PC-9 (cell line): ENCODE measurements at regions not wholly inside any gene's neighbourhood (a gene's known extent, or its start where the extent isn't known, plus 50 kb on each side); places are given as distances from the start of the nearest gene placed in this dataset.

ENCODE experiments used
- BruUV-seq: library from RNA; stranded (reverse); fragments of 400-500 nt; replicated peaks from 2 replicates; lab custom pipeline; 2021; lab: Mats Ljungman, UMichigan
- CTCF ChIA-PET: fragments of 300-600 bp; sonication (Branson Sonifier 250); formaldehyde crosslinking; loops from one replicate; lab custom pipeline; 2022; ENCODE audit warnings: antibody characterized with exemption; lab: Charles Lee
- POLR2A ChIA-PET: fragments of 300-600 bp; sonication (Branson Sonifier 250); formaldehyde crosslinking; loops from one replicate; lab custom pipeline; 2022; ENCODE audit warnings: antibody characterized with exemption; ENCODE audit not compliant: unreplicated experiment; lab: Charles Lee
- DNase-seq, 2 experiments: peaks; one replicate each; pipeline versions ENCODE4 v3.0.0 to v3.0.0-alpha.2; 2015 to 2022; ENCODE audit warnings: mixed read lengths in 1 of 2
- H2AFZ ChIP-seq: fragments of 200-600 bp; sonication (generic); 2 replicates; pipeline ENCODE4 v1.8.1; 2017; ENCODE audit warnings: antibody characterized with exemption
- H3F3A ChIP-seq: fragments of 200-600 bp; sonication (generic); 2 replicates; pipeline ENCODE4 v1.8.1; 2017; ENCODE audit warnings: antibody characterized with exemption, mild to moderate bottlenecking, low read depth; ENCODE audit not compliant: insufficient read depth
- H3K27ac ChIP-seq: fragments of 200-600 bp; sonication (generic); 2 replicates; pipeline ENCODE4 v1.6.1; 2016; ENCODE audit warnings: mixed run types
- H3K27me3 ChIP-seq: fragments of 200-600 bp; sonication (generic); 2 replicates; pipeline ENCODE4 v1.6.1; 2016; ENCODE audit warnings: low read depth, mixed run types; ENCODE audit not compliant: insufficient read depth
- H3K36me3 ChIP-seq: fragments of 200-600 bp; sonication (generic); 2 replicates; pipeline ENCODE4 v1.6.1; 2016; ENCODE audit warnings: low read depth, mixed run types
- H3K4me1 ChIP-seq: fragments of 200-600 bp; sonication (generic); replicated peaks from 2 replicates; pipeline ENCODE4 v1.6.1; 2016; ENCODE audit warnings: mixed run types; ENCODE audit not compliant: insufficient read depth
- H3K4me2 ChIP-seq: fragments of 200-600 bp; sonication (generic); 2 replicates; pipeline ENCODE4 v1.6.1; 2017; ENCODE audit warnings: mixed run types
- H3K4me3 ChIP-seq: fragments of 200-600 bp; sonication (generic); 2 replicates; pipeline ENCODE4 v1.6.1; 2016; ENCODE audit warnings: mixed run types
- H3K79me2 ChIP-seq: fragments of 200-600 bp; sonication (generic); 2 replicates; pipeline ENCODE4 v1.6.1; 2017; ENCODE audit warnings: low read depth, mixed run types
- H3K9me2 ChIP-seq: fragments of 200-600 bp; sonication (generic); 2 replicates; pipeline ENCODE4 v1.8.1; 2017; ENCODE audit warnings: mild to moderate bottlenecking; ENCODE audit not compliant: insufficient read depth
- H3K9me3 ChIP-seq: fragments of 200-600 bp; sonication (generic); 2 replicates; pipeline ENCODE4 v1.8.1; 2016; ENCODE audit warnings: low read depth; ENCODE audit not compliant: insufficient read depth
- H4K20me1 ChIP-seq: fragments of 200-600 bp; sonication (generic); 2 replicates; pipeline ENCODE4 v1.8.1; 2017; ENCODE audit not compliant: insufficient read depth
- EZH2 ChIP-seq: fragments of 200-600 bp; sonication (generic); IDR thresholded peaks from 2 replicates; pipeline ENCODE4 v1.8.0; 2017; ENCODE audit warnings: antibody characterized with exemption, low read depth
- intact Hi-C: fragments of 100-400 bp; cut with micrococcal nuclease; formaldehyde crosslinking; loops from one replicate; pipeline ENCODE4 v1.10.0; 2022; ENCODE audit not compliant: unreplicated experiment
- TF ChIP-seq, protein P1 (sequence below): fragments of 200-600 bp; sonication (generic); conservative IDR thresholded peaks from 2 replicates; pipeline ENCODE4 v1.6.1; 2017; ENCODE audit warnings: mixed run types, antibody characterized with exemption, mild to moderate bottlenecking, moderate library complexity

DNA sequence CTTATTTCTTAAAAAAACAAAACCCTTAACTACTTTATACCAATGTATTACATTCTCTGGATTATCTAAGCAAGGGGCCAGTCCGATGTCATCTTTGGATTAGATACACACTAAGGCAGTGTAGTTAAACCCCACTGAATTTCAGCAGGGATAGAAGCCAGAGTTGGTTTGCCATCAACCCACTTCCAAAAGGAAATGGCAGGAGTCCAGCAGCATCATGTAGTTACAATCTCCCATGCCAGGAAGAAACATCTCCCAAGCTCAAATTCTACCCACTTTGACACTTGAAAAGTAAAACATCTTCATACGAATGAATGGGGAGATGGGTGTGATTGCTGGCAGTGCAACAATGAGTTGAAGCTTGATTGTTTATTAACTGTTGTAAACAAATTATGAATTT, 203.5 kb upstream of the PLXNC1 start:
- Histone ChIP-seq H3F3A (no peaks in the 10 kb centered on the region), H3K4me3 (no peak overlapping the region), H3K9me2 (no peaks in the 10 kb centered on the region), H3K9me3 (no peaks in the 10 kb centered on the region), H2AFZ (no peak overlapping the region), H3K79me2 (no peaks in the 10 kb centered on the region), H3K4me2 (no peak overlapping the region), H3K27me3 (no peaks in the 10 kb centered on the region), H3K36me3 (no peaks in the 10 kb centered on the region), H4K20me1 (no peaks in the 10 kb centered on the region), H3K27ac (no peak overlapping the region), H3K4me1 (no peaks in the 10 kb centered on the region)
- intact Hi-C loops = no loop called here
- DNase-seq = no peak
- CTCF ChIA-PET = no interaction called here
- POLR2A ChIA-PET = no interaction called here
- BruUV-seq = no TSS peak
- TF ChIP-seq EZH2 = no peak
- TF ChIP-seq, protein P1, sequence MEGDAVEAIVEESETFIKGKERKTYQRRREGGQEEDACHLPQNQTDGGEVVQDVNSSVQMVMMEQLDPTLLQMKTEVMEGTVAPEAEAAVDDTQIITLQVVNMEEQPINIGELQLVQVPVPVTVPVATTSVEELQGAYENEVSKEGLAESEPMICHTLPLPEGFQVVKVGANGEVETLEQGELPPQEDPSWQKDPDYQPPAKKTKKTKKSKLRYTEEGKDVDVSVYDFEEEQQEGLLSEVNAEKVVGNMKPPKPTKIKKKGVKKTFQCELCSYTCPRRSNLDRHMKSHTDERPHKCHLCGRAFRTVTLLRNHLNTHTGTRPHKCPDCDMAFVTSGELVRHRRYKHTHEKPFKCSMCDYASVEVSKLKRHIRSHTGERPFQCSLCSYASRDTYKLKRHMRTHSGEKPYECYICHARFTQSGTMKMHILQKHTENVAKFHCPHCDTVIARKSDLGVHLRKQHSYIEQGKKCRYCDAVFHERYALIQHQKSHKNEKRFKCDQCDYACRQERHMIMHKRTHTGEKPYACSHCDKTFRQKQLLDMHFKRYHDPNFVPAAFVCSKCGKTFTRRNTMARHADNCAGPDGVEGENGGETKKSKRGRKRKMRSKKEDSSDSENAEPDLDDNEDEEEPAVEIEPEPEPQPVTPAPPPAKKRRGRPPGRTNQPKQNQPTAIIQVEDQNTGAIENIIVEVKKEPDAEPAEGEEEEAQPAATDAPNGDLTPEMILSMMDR = no peak

GRCh38 chr12:93946542-93947150, 201.7 kb upstream of the PLXNC1 start:
- Histone ChIP-seq H2AFZ (no peak overlapping the region), H3K9me3 (no peaks in the 10 kb centered on the region), H3F3A (no peaks in the 10 kb centered on the region), H3K27ac (no peak overlapping the region), H3K79me2 (no peaks in the 10 kb centered on the region), H3K4me2 (no peak overlapping the region), H3K27me3 (no peaks in the 10 kb centered on the region), H3K4me3 (no peak overlapping the region), H3K36me3 (no peaks in the 10 kb centered on the region), H4K20me1 (no peaks in the 10 kb centered on the region), H3K4me1 (no peaks in the 10 kb centered on the region), H3K9me2 (no peaks in the 10 kb centered on the region)
- POLR2A ChIA-PET = no interaction called here
- no TSS peak for BruUV-seq
- no peak for DNase-seq
- CTCF ChIA-PET = no interaction called here
- intact Hi-C loops = no loop called here
- TF ChIP-seq, protein P1 = no peak
- TF ChIP-seq EZH2 = no peak

DNA sequence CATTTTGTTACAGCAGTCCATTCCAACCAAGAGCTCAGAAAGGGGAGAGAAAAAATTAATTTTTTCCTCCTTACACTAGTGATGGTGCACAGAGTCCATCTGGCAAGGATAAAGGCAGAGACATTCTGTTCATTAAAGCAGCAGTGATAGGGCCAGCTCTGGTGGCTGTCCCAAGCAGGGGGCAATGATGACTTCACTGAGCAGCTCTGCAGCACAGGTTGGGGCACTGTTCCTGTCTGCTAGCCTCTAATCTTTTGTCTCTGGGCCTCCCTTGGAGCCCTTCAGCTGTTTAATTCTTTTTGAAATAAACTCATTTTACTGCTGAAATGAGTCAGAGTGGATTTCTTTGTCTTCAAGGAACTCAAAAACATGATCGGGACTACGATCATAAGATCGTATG, 200.9 kb upstream of the PLXNC1 start:
- no peak overlapping the region for H3K4me3 ChIP-seq
- intact Hi-C loops = no loop called here
- ChIA-PET POLR2A (no interaction called here), CTCF (no interaction called here)
- no peaks in the 10 kb centered on the region for H3K9me2 ChIP-seq
- H3K27me3 ChIP-seq = no peaks in the 10 kb centered on the region
- TF ChIP-seq EZH2 = no peak
- TF ChIP-seq, protein P1 = no peak
- DNase-seq = no peak
- no peaks in the 10 kb centered on the region for H3K79me2 ChIP-seq
- H3K27ac ChIP-seq = no peak overlapping the region
- no peak overlapping the region for H2AFZ ChIP-seq
- no peaks in the 10 kb centered on the region for H3K4me1 ChIP-seq
- H3K36me3 ChIP-seq = no peaks in the 10 kb centered on the region
- H3F3A ChIP-seq = no peaks in the 10 kb centered on the region
- H4K20me1 ChIP-seq = no peaks in the 10 kb centered on the region
- BruUV-seq = no TSS peak
- H3K4me2 ChIP-seq = no peak overlapping the region
- no peaks in the 10 kb centered on the region for H3K9me3 ChIP-seq
